Ovary (tissue), 7 donors: ENCODE measurements at regions not wholly inside any gene's neighbourhood (a gene's known extent, or its start where the extent isn't known, plus 50 kb on each side); places are given as distances from the start of the nearest gene placed in this dataset.

ENCODE experiments used
- DNase-seq, 5 donors: peaks; one replicate each; pipeline ENCODE4 v3.0.0-alpha.2; 2019 to 2020
- H3K27ac ChIP-seq, 2 donors: fragments of 200-600 bp; one replicate each; pipeline versions ENCODE4 v1.5.1 to v1.8.0; 2019 to 2022
- H3K27me3 ChIP-seq: fragments of 200-600 bp; one replicate; pipeline ENCODE4 v1.8.0; 2022
- H3K36me3 ChIP-seq: fragments of 200-600 bp; sonication (generic); one replicate; pipeline ENCODE4 v1.5.1; 2019
- H3K4me1 ChIP-seq: one replicate; pipeline ENCODE4 v1.8.1; 2013; ENCODE audit warnings: mild to moderate bottlenecking, moderate library complexity; ENCODE audit not compliant: insufficient read depth
- H3K4me3 ChIP-seq: fragments of 200-600 bp; sonication (generic); one replicate; pipeline ENCODE4 v1.5.1; 2017
- H3K9me3 ChIP-seq, 2 donors: fragments of 200-600 bp in 1 of 2; sonication (generic) in 1 of 2; one replicate each; pipeline versions ENCODE4 v1.5.1 to v1.8.1; 2013 to 2019; ENCODE audit warnings: mild to moderate bottlenecking in 1 of 2, moderate library complexity in 1 of 2
- EP300 ChIP-seq: sonication (generic); formaldehyde crosslinking; IDR thresholded peaks from one replicate; pipeline ENCODE4 v1.6.1; 2017; ENCODE audit warnings: antibody characterized with exemption
- POLR2A ChIP-seq: fragments of 450-650 bp; IDR thresholded peaks from one replicate; pipeline ENCODE4 v1.6.1; 2017; ENCODE audit warnings: antibody characterized with exemption, mild to moderate bottlenecking, moderate library complexity
- WGBS, 3 donors: extraction: QIAGEN DNeasy Blood & Tissue Kit in 1 of 3; methylation state at CpG; one replicate each; pipeline versions ENCODE4 v1.1.5 to v1.1.7; 2013 to 2017; 5-methylcytosine and 5-hydroxymethylcytosine counted together
- intact Hi-C, 4 donors: fragments of 100-400 bp; cut with DNase I; formaldehyde crosslinking; loops; one replicate each; pipeline versions ENCODE4 v1.11.0 to v1.15.1; 2022 to 2023
- TF ChIP-seq, protein P1 (sequence below), 3 donors: fragments of 450-650 bp in 2 of 3; fragments of 200-600 bp in 1 of 3; IDR thresholded peaks; one replicate each; pipeline versions ENCODE4 v1.5.1 to v1.8.0; 2016 to 2022; ENCODE audit warnings: antibody characterized with exemption in 3 of 3, mild to moderate bottlenecking in 1 of 3
- donor health status: DM: no; HTN: no; CAD: no; lungs with moderate emphysema.
- donor health status: DM: no; HTN: no; CAD: no.
- donor health status: Bipolar disorder and iron deficiency.
- donor health status: DM: no; HTN: no; CAD: no.
- donor health status: DM: yes; HTN: yes; CAD: no.

DNA sequence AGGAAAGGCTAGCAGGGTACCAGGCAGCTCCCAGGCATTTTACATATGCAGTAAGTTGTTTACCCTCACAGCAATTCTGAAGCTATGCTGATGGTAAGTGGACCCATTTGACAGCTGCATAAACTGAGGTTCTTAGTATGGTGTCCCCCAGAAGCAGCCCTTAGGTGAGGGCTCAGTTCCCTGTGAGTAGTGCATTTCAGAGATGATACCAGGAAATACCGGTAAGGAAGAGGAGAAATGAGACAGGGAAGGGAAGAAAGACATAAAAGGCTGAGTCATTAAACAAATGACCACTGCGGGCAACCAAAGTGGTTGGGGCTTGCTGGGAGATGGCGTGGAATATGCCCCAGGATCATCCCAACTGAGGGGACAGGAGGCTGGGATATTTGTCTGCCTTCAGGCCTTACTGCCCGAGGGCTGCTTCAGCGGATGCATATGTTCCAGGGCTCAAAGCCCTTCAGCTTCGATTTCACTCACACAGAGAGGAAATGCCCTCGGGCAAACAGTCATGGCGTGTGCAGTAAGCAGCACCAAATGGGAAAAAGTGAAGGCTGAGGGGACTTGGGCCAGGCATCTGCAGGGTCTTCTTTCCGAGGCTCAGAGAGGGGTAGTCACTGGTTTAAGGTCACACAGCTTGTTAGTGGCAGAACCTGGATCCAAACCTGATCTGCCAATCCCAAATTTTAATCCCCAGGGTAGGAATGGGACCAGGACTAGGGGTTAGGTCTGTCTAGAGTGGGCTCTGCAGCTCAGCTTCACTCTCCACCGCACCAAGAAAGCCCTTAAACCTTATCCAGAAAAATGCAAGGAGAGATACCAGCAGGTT, 133.7 kb upstream of the RUNX3 start:
- Histone ChIP-seq H3K9me3 (no peaks in the 10 kb centered on the region), H3K27ac (no peak overlapping the region), H3K27me3 (no peaks in the 10 kb centered on the region), H3K36me3 (no peaks in the 10 kb centered on the region), H3K4me1 (peaks cover 2% of the 10 kb centered on the region), H3K4me3 (no peak overlapping the region)
- intact Hi-C loops = no loop called here
- DNase-seq = no peak
- TF ChIP-seq, protein P1, sequence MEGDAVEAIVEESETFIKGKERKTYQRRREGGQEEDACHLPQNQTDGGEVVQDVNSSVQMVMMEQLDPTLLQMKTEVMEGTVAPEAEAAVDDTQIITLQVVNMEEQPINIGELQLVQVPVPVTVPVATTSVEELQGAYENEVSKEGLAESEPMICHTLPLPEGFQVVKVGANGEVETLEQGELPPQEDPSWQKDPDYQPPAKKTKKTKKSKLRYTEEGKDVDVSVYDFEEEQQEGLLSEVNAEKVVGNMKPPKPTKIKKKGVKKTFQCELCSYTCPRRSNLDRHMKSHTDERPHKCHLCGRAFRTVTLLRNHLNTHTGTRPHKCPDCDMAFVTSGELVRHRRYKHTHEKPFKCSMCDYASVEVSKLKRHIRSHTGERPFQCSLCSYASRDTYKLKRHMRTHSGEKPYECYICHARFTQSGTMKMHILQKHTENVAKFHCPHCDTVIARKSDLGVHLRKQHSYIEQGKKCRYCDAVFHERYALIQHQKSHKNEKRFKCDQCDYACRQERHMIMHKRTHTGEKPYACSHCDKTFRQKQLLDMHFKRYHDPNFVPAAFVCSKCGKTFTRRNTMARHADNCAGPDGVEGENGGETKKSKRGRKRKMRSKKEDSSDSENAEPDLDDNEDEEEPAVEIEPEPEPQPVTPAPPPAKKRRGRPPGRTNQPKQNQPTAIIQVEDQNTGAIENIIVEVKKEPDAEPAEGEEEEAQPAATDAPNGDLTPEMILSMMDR (IDR thresholded peaks at IDR 0.05) = no peak
- TF ChIP-seq POLR2A (no peak), EP300 (no peak)
- WGBS, 3 donors = 77 to 82% (median 80%) methylated on average over 10 of the region's 10 CpGs

DNA sequence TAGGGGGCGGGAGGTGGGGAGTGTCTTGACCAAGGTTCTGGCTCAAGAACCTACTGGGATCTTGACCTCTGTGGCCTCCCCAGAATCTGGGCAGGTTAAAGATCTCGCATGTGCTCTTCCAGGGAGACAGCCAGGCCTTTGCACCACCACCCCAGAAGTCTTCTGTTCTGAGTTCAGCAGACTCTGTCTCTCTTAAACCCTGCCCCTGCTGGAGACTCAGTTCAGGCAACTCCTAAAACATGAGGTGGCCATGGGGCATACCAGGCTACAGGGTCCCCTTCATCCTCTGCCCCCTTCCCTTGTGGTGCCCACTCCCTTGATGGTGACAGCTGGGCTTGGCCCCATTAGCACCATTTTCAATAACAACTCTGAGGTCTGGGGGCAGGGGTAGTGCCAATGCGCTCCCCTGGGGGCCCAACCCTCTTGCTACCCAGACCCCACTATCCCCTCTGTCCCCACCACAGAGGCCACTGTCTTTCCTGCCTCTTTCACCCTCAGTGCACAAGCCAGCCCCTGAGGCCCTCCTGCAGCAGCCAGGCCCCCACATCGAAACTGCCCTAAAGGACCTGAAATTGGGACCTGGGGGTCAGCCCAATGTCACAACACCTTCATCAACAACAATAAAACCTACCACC, 132.7 kb upstream of the RUNX3 start:
- Histone ChIP-seq H3K27me3 (no peaks in the 10 kb centered on the region), H3K36me3 (no peaks in the 10 kb centered on the region), H3K4me1 (peaks cover 2% of the 10 kb centered on the region), H3K4me3 (no peak overlapping the region), H3K27ac (no peak overlapping the region), H3K9me3 (no peaks in the 10 kb centered on the region)
- TF ChIP-seq EP300 (no peak), POLR2A (no peak)
- TF ChIP-seq, protein P1 (IDR thresholded peaks at IDR 0.05) = no peak
- no peak for DNase-seq
- WGBS, 3 donors = 87 to 91% (median 87%) methylated on average over 4 of the region's 4 CpGs
- intact Hi-C loops = no loop called here

DNA sequence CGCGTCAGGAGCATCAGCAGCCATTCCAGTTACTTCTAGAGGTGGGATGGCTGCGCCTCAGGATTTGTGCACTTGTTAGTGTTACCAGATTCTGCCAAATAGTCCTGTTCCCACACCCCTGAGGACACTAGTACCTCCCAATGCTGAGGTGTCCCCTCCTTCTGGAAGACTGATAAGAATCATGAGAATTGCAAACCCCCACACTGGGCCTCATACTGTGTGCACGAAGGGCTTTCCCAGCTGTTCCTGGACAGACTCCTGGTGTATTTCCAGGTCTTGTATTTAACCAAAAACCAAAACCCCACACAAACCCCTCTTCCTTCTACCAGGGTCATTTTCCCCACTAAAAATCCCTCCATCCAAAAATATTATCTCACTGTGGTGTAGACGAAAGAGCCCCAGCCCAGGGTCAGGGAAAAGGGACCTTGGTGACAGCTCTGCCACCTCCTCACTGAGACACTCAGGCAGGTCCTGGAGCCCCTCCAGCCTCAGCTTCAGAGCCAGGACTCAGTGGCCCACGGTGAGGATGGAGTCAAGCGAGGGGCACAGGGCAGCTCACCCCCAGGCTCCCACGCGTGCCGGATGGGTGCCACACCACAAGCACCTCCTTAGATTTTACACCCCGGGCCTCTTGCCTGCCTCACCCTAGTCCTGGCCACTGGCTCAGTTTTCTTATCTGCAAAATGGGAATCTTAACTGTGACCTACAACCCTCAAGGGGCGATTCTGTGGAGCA, 131.4 kb upstream of the RUNX3 start:
- no peak for TF ChIP-seq POLR2A
- TF ChIP-seq, protein P1 (IDR thresholded peaks at IDR 0.05) = no peak
- Histone ChIP-seq H3K4me1 (peaks cover 2% of the 10 kb centered on the region), H3K4me3 (no peak overlapping the region), H3K36me3 (no peaks in the 10 kb centered on the region), H3K27me3 (no peaks in the 10 kb centered on the region), H3K9me3 (no peaks in the 10 kb centered on the region), H3K27ac (no peak overlapping the region)
- 68 to 77% (median 77%) methylated on average over 12 of the region's 12 CpGs for WGBS, 3 donors
- DNase-seq = no peak
- intact Hi-C loops = no loop called here

DNA sequence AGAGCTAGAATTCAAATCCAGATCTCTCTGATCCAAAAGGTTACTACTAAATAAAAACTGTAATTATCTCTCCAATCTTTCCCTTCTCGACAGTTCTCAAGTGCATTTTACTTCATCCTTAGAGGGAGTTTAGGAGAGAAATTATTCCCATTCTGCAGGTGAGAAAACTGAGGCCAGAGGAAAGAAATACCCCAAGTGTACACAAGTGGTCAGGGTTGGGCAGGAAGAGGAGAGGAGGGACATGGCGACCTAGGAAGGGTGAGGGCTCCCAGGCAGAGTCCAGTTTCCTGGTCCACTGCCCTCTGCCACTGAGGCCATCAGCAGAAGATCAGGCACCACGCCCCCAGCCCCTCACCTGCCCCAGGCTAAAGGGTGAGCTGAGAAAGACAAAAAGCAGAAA, 127.1 kb upstream of the RUNX3 start:
- H3K9me3 ChIP-seq = no peaks in the 10 kb centered on the region
- no peak overlapping the region for H3K27ac ChIP-seq
- no peaks in the 10 kb centered on the region for H3K36me3 ChIP-seq
- no peaks in the 10 kb centered on the region for H3K4me1 ChIP-seq
- DNase-seq = no peak
- TF ChIP-seq POLR2A (no peak), EP300 (no peak)
- TF ChIP-seq, protein P1 (IDR thresholded peaks at IDR 0.05) = no peak
- intact Hi-C loops = no loop called here
- no peaks in the 10 kb centered on the region for H3K27me3 ChIP-seq
- whole genome bisulfite sequencing, 3 donors = 68 to 88% (median 74%) methylated on average over 3 of the region's 3 CpGs
- no peak overlapping the region for H3K4me3 ChIP-seq
